ENCODE measurements at regions not wholly inside any gene's neighbourhood (a gene's known extent, or its start where the extent isn't known, plus 50 kb on each side); places are given as distances from the start of the nearest gene placed in this dataset.

DNA sequence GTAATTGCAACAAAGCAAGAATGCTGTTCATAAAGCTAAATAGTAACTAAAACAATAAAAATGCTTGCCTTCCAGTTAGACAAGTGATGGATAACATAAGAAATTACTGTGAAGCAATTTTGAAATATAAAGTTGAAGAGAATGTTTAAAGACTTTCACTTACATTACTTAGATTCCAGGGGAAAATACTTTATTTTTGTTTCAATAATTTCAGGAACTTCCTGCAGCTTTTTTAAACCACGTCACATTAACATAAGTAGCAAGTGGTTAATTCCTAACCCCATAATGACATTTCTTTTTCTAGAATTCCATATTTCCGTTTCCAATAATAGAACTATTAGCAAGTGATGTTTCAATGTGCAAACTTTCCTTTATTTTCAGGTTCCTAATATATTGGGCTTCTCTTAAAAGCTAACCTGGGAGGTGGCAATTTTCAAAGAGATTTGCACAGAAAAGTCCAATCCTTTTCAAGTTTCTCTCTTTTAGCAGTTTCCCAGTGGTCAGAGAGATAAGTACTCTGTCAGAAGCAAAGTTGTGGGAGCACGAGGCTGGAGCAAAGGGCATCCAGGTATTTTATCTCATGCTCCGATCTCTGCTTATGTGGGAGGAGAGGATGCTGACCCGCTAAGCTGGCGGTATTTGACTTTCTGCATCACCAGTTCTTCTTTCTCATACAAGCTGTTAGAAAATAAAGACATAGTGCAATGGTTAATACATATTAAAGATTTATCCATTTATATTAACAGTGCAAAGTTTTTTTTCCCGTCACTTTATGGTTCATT is 1025.3 kb downstream of the EFNB2 start:
- no peak overlapping the region for H3K4me3 ChIP-seq (ENCODE audit: low read depth, low read length)
- no peak for DNase-seq
- H3K36me3 ChIP-seq = no peaks in the 10 kb centered on the region
- no peaks in the 10 kb centered on the region for H3K27me3 ChIP-seq (ENCODE audit: insufficient read depth, low read depth, severe bottlenecking)
- no peak for TF ChIP-seq CTCF (IDR thresholded peaks at IDR 0.05; ENCODE audit: low read depth, low read length)
- H3K27ac ChIP-seq = no peak overlapping the region
- peaks cover 2% of the 10 kb centered on the region for H3K9me3 ChIP-seq (ENCODE audit: severe bottlenecking)

GRCh38 chr13:105506463-105506862 is 1029.0 kb downstream of the EFNB2 start:
- no peaks in the 10 kb centered on the region for H3K27me3 ChIP-seq (ENCODE audit: insufficient read depth, low read depth, severe bottlenecking)
- peak overlapping the region; percentile 20 for H3K4me3 ChIP-seq (ENCODE audit: low read depth, low read length)
- TF ChIP-seq CTCF (IDR thresholded peaks at IDR 0.05; ENCODE audit: low read depth, low read length) = no peak
- peak; percentile 68 for DNase-seq
- no peak overlapping the region for H3K27ac ChIP-seq
- no peaks in the 10 kb centered on the region for H3K36me3 ChIP-seq
- H3K9me3 ChIP-seq (ENCODE audit: severe bottlenecking) = no peaks in the 10 kb centered on the region

GRCh38 chr13:105502193-105502592 is 1033.3 kb downstream of the EFNB2 start:
- no peak overlapping the region for H3K4me3 ChIP-seq (ENCODE audit: low read depth, low read length)
- H3K9me3 ChIP-seq (ENCODE audit: severe bottlenecking) = no peaks in the 10 kb centered on the region
- no peaks in the 10 kb centered on the region for H3K36me3 ChIP-seq
- TF ChIP-seq CTCF (IDR thresholded peaks at IDR 0.05; ENCODE audit: low read depth, low read length) = no peak
- no peak overlapping the region for H3K27ac ChIP-seq
- no peak for DNase-seq
- H3K27me3 ChIP-seq (ENCODE audit: insufficient read depth, low read depth, severe bottlenecking) = no peaks in the 10 kb centered on the region

GRCh38 chr13:105497597-105497996 is 1037.9 kb downstream of the EFNB2 start:
- H3K9me3 ChIP-seq (ENCODE audit: severe bottlenecking) = no peaks in the 10 kb centered on the region
- H3K27me3 ChIP-seq (ENCODE audit: insufficient read depth, low read depth, severe bottlenecking) = no peaks in the 10 kb centered on the region
- no peak for DNase-seq
- TF ChIP-seq CTCF (IDR thresholded peaks at IDR 0.05; ENCODE audit: low read depth, low read length) = no peak
- H3K27ac ChIP-seq = no peak overlapping the region
- H3K4me3 ChIP-seq (ENCODE audit: low read depth, low read length) = no peak overlapping the region
- H3K36me3 ChIP-seq = no peaks in the 10 kb centered on the region

DNA sequence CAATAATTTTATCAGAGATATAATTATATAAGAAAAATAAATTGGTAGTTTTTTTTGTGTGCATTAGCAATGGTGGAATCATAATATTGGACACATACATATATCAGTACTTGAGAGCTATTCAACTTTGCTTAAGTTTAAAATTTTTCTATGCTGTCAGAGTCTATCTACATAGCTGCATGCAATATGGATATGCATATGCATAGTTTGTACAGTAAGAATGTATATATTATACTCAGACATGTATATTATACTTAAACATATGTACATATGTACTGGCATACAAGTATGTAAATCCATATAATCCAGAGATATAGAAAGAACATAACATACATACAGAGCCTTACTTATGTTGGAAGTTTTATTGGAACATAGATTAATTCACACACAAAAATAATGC is 1043.2 kb downstream of the EFNB2 start:
- no peak for DNase-seq
- no peaks in the 10 kb centered on the region for H3K27me3 ChIP-seq (ENCODE audit: insufficient read depth, low read depth, severe bottlenecking)
- no peaks in the 10 kb centered on the region for H3K9me3 ChIP-seq (ENCODE audit: severe bottlenecking)
- no peak overlapping the region for H3K4me3 ChIP-seq (ENCODE audit: low read depth, low read length)
- H3K36me3 ChIP-seq = no peaks in the 10 kb centered on the region
- TF ChIP-seq CTCF (IDR thresholded peaks at IDR 0.05; ENCODE audit: low read depth, low read length) = no peak
- H3K27ac ChIP-seq = no peak overlapping the region

GRCh38 chr13:105491345-105491744 is 1044.1 kb downstream of the EFNB2 start:
- Histone ChIP-seq H3K4me3 (ENCODE audit: low read depth, low read length) (no peak overlapping the region), H3K27ac (no peak overlapping the region), H3K36me3 (no peaks in the 10 kb centered on the region), H3K9me3 (ENCODE audit: severe bottlenecking) (no peaks in the 10 kb centered on the region), H3K27me3 (ENCODE audit: insufficient read depth, low read depth, severe bottlenecking) (no peaks in the 10 kb centered on the region)
- no peak for TF ChIP-seq CTCF (IDR thresholded peaks at IDR 0.05; ENCODE audit: low read depth, low read length)
- DNase-seq = no peak
